Astrocyte (in vitro differentiated cells and primary cell): ENCODE measurements at regions not wholly inside any gene's neighbourhood (a gene's known extent, or its start where the extent isn't known, plus 50 kb on each side); places are given as distances from the start of the nearest gene placed in this dataset.

Source experiments
- CTCF ChIP-seq: IDR thresholded peaks from 2 replicates; pipeline ENCODE4 v1.5.1; 2011; ENCODE audit warnings: low read depth, mild to moderate bottlenecking, inconsistent platforms, low read length, moderate library complexity; ENCODE audit not compliant: insufficient read depth
- EZH2 ChIP-seq: IDR thresholded peaks from 2 replicates; pipeline ENCODE4 v1.6.1; 2012; ENCODE audit warnings: mild to moderate bottlenecking, low read length, inconsistent platforms; ENCODE audit not compliant: insufficient read depth

- TF ChIP-seq CTCF (no peak), EZH2 (no peak)
Measured at GRCh38 chr4:14167876-14168510, 540.5 kb upstream of the BOD1L1 start.
